ENCODE measurements at regions not wholly inside any gene's neighbourhood (a gene's known extent, or its start where the extent isn't known, plus 50 kb on each side); places are given as distances from the start of the nearest gene placed in this dataset.

DNA sequence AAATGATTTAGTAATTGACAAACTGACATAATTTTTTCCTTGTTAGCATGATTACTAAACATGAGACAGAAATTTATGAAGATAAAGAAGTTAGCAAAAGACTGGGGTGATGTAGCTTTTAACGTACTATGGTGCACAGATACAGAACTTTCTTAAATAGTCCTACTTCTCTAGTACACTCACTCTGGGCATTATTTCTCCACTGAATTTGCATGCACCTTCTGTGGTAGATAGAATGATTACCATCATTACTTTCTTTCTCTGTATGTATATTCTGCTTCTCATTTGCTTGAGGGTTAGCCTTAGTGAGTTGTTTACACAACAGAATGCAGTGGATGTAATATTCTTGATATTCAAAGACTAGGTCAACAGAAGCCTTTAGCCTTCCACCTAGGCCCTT, 173.1 kb upstream of the EPHA7 start:
- TF ChIP-seq, protein P1, sequence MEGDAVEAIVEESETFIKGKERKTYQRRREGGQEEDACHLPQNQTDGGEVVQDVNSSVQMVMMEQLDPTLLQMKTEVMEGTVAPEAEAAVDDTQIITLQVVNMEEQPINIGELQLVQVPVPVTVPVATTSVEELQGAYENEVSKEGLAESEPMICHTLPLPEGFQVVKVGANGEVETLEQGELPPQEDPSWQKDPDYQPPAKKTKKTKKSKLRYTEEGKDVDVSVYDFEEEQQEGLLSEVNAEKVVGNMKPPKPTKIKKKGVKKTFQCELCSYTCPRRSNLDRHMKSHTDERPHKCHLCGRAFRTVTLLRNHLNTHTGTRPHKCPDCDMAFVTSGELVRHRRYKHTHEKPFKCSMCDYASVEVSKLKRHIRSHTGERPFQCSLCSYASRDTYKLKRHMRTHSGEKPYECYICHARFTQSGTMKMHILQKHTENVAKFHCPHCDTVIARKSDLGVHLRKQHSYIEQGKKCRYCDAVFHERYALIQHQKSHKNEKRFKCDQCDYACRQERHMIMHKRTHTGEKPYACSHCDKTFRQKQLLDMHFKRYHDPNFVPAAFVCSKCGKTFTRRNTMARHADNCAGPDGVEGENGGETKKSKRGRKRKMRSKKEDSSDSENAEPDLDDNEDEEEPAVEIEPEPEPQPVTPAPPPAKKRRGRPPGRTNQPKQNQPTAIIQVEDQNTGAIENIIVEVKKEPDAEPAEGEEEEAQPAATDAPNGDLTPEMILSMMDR (IDR thresholded peaks at IDR 0.05) = no peak
- no peak for TF ChIP-seq POLR2A (IDR thresholded peaks at IDR 0.05)
